Esophagus squamous epithelium (tissue), 5 donors: ENCODE measurements at regions not wholly inside any gene's neighbourhood (a gene's known extent, or its start where the extent isn't known, plus 50 kb on each side); places are given as distances from the start of the nearest gene placed in this dataset.

ENCODE experiments used
- DNase-seq: peaks from one replicate; lab custom pipeline; 2025; lab: John Stamatoyannopoulos, UW
- H3K27ac ChIP-seq, 4 donors: fragments of 200-600 bp; sonication (generic); one replicate each; pipeline ENCODE4 v1.5.1; 2016 to 2019; ENCODE audit warnings: mild to moderate bottlenecking in 1 of 4
- H3K27me3 ChIP-seq, 4 donors: fragments of 200-600 bp; sonication (generic); 1 replicate in 3 of 4; 2 replicates in 1 of 4; pipeline versions ENCODE4 v1.5.1 to v1.6.0; 2017 to 2021; ENCODE audit warnings: antibody characterized with exemption in 1 of 4
- H3K36me3 ChIP-seq, 3 donors: fragments of 200-600 bp; sonication (generic); one replicate each; pipeline ENCODE4 v1.5.1; 2016 to 2019
- H3K4me1 ChIP-seq, 3 donors: fragments of 200-600 bp; sonication (generic); one replicate each; pipeline ENCODE4 v1.5.1; 2017 to 2019
- H3K4me3 ChIP-seq, 4 donors: fragments of 200-600 bp; sonication (generic); 1 replicate in 3 of 4; 2 replicates in 1 of 4; pipeline ENCODE4 v1.5.1; 2016 to 2019; ENCODE audit warnings: mild to moderate bottlenecking in 2 of 4, moderate library complexity in 1 of 4
- H3K9me3 ChIP-seq, 3 donors: fragments of 200-600 bp; sonication (generic); one replicate each; pipeline ENCODE4 v1.5.1; 2016 to 2019
- CTCF ChIP-seq, 6 experiments: fragments of 450-650 bp in 4 of 6; fragments of 200-600 bp in 2 of 6; sonication (generic) in 2 of 6; IDR thresholded peaks; one replicate each; pipeline ENCODE4 v1.5.1; 2016 to 2019; ENCODE audit warnings: antibody characterized with exemption in 6 of 6, mild to moderate bottlenecking in 4 of 6, moderate library complexity in 4 of 6
- POLR2A ChIP-seq, 4 donors: fragments of 450-650 bp; IDR thresholded peaks; one replicate each; pipeline ENCODE4 v1.6.1; 2017; ENCODE audit warnings: antibody characterized with exemption in 4 of 4, mild to moderate bottlenecking in 4 of 4, moderate library complexity in 3 of 4
- WGBS, 2 donors: methylation state at CpG; one replicate each; pipeline ENCODE4 v1.1.5; 2018; 5-methylcytosine and 5-hydroxymethylcytosine counted together
- intact Hi-C: fragments of 100-400 bp; cut with DNase I; formaldehyde crosslinking; loops from one replicate; pipeline ENCODE4 v1.15.0; 2022
- donor health status: DM: yes; HTN: yes; CAD: no.

- no peak overlapping the region for H3K27ac ChIP-seq
- no peaks in the 10 kb centered on the region for H3K27me3 ChIP-seq
- no peak for DNase-seq
- H3K9me3 ChIP-seq: no peaks in the 10 kb centered on the region
- intact Hi-C loops: no loop called here
- H3K4me1 ChIP-seq: no peaks in the 10 kb centered on the region
- 27 to 31% methylated on average over 6 of the region's 6 CpGs for WGBS, 2 donors
- TF ChIP-seq POLR2A (IDR thresholded peaks at IDR 0.05) (no peak), CTCF (IDR thresholded peaks at IDR 0.05) (peak in 3 of 6 experiments; percentile 45 to 60 (median 55))
- H3K36me3 ChIP-seq: no peaks in the 10 kb centered on the region
- no peak overlapping the region for H3K4me3 ChIP-seq
Observed at GRCh38 chr6:91081452-91082067, 494.7 kb upstream of the MAP3K7 start.

- TF ChIP-seq POLR2A (IDR thresholded peaks at IDR 0.05): no peak
- intact Hi-C loops: no loop called here
Observed at GRCh38 chr6:91080871-91081270, 494.0 kb upstream of the MAP3K7 start.

GRCh38 chr6:91079969-91080368, 493.1 kb upstream of the MAP3K7 start:
- Histone ChIP-seq H3K27ac (no peak overlapping the region), H3K36me3 (no peaks in the 10 kb centered on the region), H3K27me3 (no peaks in the 10 kb centered on the region), H3K4me3 (no peak overlapping the region), H3K4me1 (no peaks in the 10 kb centered on the region), H3K9me3 (no peaks in the 10 kb centered on the region)
- no peak for DNase-seq
- WGBS, 2 donors: 52 to 60% methylated on average over 1 to 3 of the region's 3 CpGs
- TF ChIP-seq CTCF (IDR thresholded peaks at IDR 0.05): no peak
- TF ChIP-seq POLR2A (IDR thresholded peaks at IDR 0.05): no peak
- intact Hi-C loops: no loop called here

More at GRCh38 chr6:91080871-91081270, 494.0 kb upstream of the MAP3K7 start:
- H3K9me3 ChIP-seq: no peaks in the 10 kb centered on the region
- no peak for DNase-seq
- no peak overlapping the region for H3K27ac ChIP-seq
- H3K4me1 ChIP-seq: no peaks in the 10 kb centered on the region
- H3K36me3 ChIP-seq: no peaks in the 10 kb centered on the region
- no peak overlapping the region for H3K4me3 ChIP-seq
- no peaks in the 10 kb centered on the region for H3K27me3 ChIP-seq

GRCh38 chr6:91075244-91075976, 488.5 kb upstream of the MAP3K7 start:
- intact Hi-C loops: no loop called here
- Histone ChIP-seq H3K27ac (no peak overlapping the region), H3K27me3 (no peaks in the 10 kb centered on the region), H3K4me3 (no peak overlapping the region), H3K9me3 (no peaks in the 10 kb centered on the region), H3K36me3 (no peaks in the 10 kb centered on the region), H3K4me1 (no peaks in the 10 kb centered on the region)
- DNase-seq: no peak
- 71 to 76% methylated on average over 5 of the region's 5 CpGs for WGBS, 2 donors
- no peak for TF ChIP-seq POLR2A (IDR thresholded peaks at IDR 0.05)
- no peak for TF ChIP-seq CTCF (IDR thresholded peaks at IDR 0.05)

GRCh38 chr6:91063362-91063761, 476.5 kb upstream of the MAP3K7 start:
- Histone ChIP-seq H3K27me3 (no peaks in the 10 kb centered on the region), H3K9me3 (peaks cover 0 to 3% (median 0%) of the 10 kb centered on the region in 3 donors), H3K27ac (no peak overlapping the region), H3K4me1 (no peaks in the 10 kb centered on the region), H3K4me3 (no peak overlapping the region), H3K36me3 (no peaks in the 10 kb centered on the region)
- TF ChIP-seq POLR2A (IDR thresholded peaks at IDR 0.05) (no peak), CTCF (IDR thresholded peaks at IDR 0.05) (no peak)
- 92 to 94% methylated on average over 1 of the region's 1 CpG for WGBS, 2 donors
- no peak for DNase-seq
- intact Hi-C loops: no loop called here
